ENCODE measurements at regions not wholly inside any gene's neighbourhood (a gene's known extent, or its start where the extent isn't known, plus 50 kb on each side); places are given as distances from the start of the nearest gene placed in this dataset.

DNA sequence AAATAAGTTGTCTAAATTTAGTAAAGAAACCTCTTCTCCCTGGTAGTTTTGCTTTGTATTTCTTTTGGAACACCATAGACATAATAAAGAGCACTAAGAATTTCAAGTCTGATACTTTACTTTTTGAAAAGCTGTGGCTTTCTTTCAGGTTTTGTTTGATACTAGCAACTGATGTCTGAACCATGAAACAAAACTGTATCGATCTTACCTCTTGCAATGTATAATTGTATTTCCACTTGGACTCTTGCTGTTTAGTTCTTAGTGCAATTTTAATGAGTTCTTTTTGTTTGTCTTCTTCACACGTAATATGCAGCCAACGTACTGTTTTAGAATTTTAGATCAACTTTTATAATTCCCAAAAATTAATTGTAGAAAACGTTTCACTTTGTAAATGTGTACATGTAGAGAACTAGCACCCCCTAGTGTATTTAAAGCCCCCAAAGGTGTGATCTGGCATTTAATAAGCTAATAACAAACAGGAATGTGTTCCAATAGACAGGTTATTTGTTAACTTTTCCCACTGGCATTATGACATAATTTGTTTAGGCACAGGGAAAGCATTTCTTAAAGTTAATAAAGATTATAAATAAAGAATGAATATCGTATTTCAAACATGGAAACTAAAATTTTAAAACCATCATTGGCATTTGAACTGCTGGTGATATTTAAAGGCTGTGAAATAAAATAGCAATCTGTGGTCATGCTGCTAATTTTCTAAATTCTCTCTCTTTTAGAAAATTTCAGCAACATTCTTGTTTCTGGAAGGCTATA, 289.1 kb upstream of the DNAJC19 start:
- Histone ChIP-seq H3K27me3 (ENCODE audit: low read length) (no peaks in the 10 kb centered on the region), H3K79me2 (ENCODE audit: low read length) (no peaks in the 10 kb centered on the region), H2AFZ (ENCODE audit: low read length) (no peak overlapping the region), H4K20me1 (ENCODE audit: insufficient read depth, low read depth, low read length) (no peaks in the 10 kb centered on the region), H3K36me3 (ENCODE audit: insufficient read depth, low read length) (no peaks in the 10 kb centered on the region), H3K4me1 (ENCODE audit: low read length) (no peaks in the 10 kb centered on the region), H3K4me2 (ENCODE audit: low read depth, low read length, poor library complexity, severe bottlenecking) (no peak overlapping the region), H3K9me2 (replicated peaks; ENCODE audit: insufficient read depth, low read length) (no peaks in the 10 kb centered on the region), H3K9me3 (ENCODE audit: low read length) (no peaks in the 10 kb centered on the region), H3K27ac (ENCODE audit: low read length) (no peak overlapping the region), H3K9ac (ENCODE audit: low read length) (no peak overlapping the region), H3K4me3 (ENCODE audit: low read length) (no peak overlapping the region)
- peak; percentile 48 for DNase-seq

DNA sequence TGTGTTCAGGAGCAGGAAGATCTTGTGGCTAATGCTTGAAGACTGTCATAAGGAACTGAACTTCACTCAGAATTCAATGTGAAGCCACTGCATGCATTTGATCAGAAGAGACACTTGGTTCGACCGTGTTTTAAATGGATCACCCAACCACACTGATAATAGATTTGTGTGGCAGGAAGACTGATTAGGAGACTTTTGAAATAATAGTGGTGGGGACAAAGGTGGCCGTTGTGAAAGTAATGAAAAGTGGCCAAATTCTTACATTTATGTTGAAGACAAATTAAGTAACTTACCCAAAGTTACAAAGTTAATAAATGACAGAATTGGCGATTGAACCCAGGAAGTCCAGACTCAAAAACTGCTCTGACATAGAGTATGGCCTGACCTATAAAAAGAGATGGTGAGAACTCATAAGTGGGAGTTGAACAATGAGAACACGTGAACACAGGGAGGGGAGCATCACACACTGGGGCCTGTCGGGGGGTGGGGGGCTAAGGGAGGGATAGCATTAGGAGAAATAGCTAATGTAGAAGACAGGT, 286.9 kb upstream of the DNAJC19 start:
- Histone ChIP-seq H3K9ac (ENCODE audit: low read length) (no peak overlapping the region), H3K27me3 (ENCODE audit: low read length) (no peaks in the 10 kb centered on the region), H3K4me2 (ENCODE audit: low read depth, low read length, poor library complexity, severe bottlenecking) (no peak overlapping the region), H3K9me3 (ENCODE audit: low read length) (no peaks in the 10 kb centered on the region), H4K20me1 (ENCODE audit: insufficient read depth, low read depth, low read length) (no peaks in the 10 kb centered on the region), H3K4me1 (ENCODE audit: low read length) (no peaks in the 10 kb centered on the region), H3K4me3 (ENCODE audit: low read length) (no peak overlapping the region), H3K79me2 (ENCODE audit: low read length) (no peaks in the 10 kb centered on the region), H3K9me2 (replicated peaks; ENCODE audit: insufficient read depth, low read length) (no peaks in the 10 kb centered on the region), H3K36me3 (ENCODE audit: insufficient read depth, low read length) (no peaks in the 10 kb centered on the region), H2AFZ (ENCODE audit: low read length) (no peak overlapping the region), H3K27ac (ENCODE audit: low read length) (no peak overlapping the region)
- DNase-seq = no peak

GRCh38 chr3:181274025-181274424, 284.5 kb upstream of the DNAJC19 start:
- no peak for DNase-seq
- H3K9me2 ChIP-seq (replicated peaks; ENCODE audit: insufficient read depth, low read length) = no peaks in the 10 kb centered on the region

DNA sequence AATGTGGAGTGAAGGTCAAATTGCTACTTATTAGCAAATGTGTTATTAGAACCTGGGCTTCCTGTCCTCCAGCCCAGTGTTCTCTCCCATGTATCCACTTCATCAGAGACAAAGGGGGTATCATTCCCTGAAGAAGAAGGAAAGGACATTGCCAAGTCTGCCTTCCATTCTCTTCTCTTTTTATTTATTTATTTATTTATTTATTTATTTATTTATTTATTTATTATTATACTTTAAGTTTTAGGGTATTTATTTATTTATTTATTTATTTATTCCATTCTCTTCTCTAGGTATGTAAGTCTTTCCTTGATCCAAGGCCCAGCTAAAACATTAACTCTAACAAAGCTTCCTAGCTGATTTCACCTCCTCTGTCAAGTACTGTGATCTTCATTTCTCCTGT, 277.8 kb upstream of the DNAJC19 start:
- no peaks in the 10 kb centered on the region for H3K36me3 ChIP-seq (ENCODE audit: insufficient read depth, low read length)
- H4K20me1 ChIP-seq (ENCODE audit: insufficient read depth, low read depth, low read length) = no peaks in the 10 kb centered on the region
- H3K4me3 ChIP-seq (ENCODE audit: low read length) = no peak overlapping the region
- no peaks in the 10 kb centered on the region for H3K27me3 ChIP-seq (ENCODE audit: low read length)
- H3K9ac ChIP-seq (ENCODE audit: low read length) = no peak overlapping the region
- DNase-seq = no peak
- no peak overlapping the region for H3K27ac ChIP-seq (ENCODE audit: low read length)
- peaks cover 7% of the 10 kb centered on the region for H3K4me1 ChIP-seq (ENCODE audit: low read length)
- H3K9me2 ChIP-seq (replicated peaks; ENCODE audit: insufficient read depth, low read length) = no peaks in the 10 kb centered on the region
- H3K4me2 ChIP-seq (ENCODE audit: low read depth, low read length, poor library complexity, severe bottlenecking) = no peak overlapping the region
- no peaks in the 10 kb centered on the region for H3K79me2 ChIP-seq (ENCODE audit: low read length)
- H2AFZ ChIP-seq (ENCODE audit: low read length) = no peak overlapping the region
- no peaks in the 10 kb centered on the region for H3K9me3 ChIP-seq (ENCODE audit: low read length)

More at GRCh38 chr3:181274025-181274424, 284.5 kb upstream of the DNAJC19 start:
- Histone ChIP-seq H3K79me2 (ENCODE audit: low read length) (no peaks in the 10 kb centered on the region), H3K27ac (ENCODE audit: low read length) (no peak overlapping the region), H3K9ac (ENCODE audit: low read length) (no peak overlapping the region), H2AFZ (ENCODE audit: low read length) (no peak overlapping the region), H3K36me3 (ENCODE audit: insufficient read depth, low read length) (no peaks in the 10 kb centered on the region), H3K4me2 (ENCODE audit: low read depth, low read length, poor library complexity, severe bottlenecking) (no peak overlapping the region), H4K20me1 (ENCODE audit: insufficient read depth, low read depth, low read length) (no peaks in the 10 kb centered on the region), H3K9me3 (ENCODE audit: low read length) (no peaks in the 10 kb centered on the region), H3K4me3 (ENCODE audit: low read length) (no peak overlapping the region), H3K4me1 (ENCODE audit: low read length) (no peaks in the 10 kb centered on the region), H3K27me3 (ENCODE audit: low read length) (no peaks in the 10 kb centered on the region)

DNA sequence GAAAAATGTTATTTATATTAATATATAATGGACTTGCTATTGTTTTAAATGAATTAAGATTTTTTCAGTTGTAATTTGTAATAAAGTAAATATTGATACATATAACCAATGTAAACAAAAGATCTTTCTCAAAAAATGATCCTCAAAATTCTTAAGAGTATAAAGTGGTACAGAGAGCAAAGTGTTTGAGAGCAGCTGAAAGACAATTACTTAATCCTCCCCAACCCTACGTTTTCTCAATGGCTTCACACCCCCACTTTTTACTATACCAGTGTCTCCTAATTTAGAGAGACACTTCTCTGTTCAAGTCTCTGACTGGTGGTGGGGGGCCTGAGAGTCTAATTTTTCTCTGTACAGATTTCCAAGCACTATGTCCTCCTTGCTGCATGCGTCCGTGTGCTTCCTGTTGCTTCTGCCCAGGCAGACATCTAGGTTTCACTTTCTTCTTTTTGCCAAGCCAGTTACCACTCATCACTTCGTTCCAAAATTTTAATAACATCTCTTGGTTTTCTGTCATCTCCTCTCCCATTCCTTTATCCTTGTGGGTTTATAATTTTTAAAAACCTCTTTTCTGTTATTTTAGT, 276.3 kb upstream of the DNAJC19 start:
- H4K20me1 ChIP-seq (ENCODE audit: insufficient read depth, low read depth, low read length) = no peaks in the 10 kb centered on the region
- peak overlapping the region; percentile 61 for H3K4me2 ChIP-seq (ENCODE audit: low read depth, low read length, poor library complexity, severe bottlenecking)
- no peaks in the 10 kb centered on the region for H3K79me2 ChIP-seq (ENCODE audit: low read length)
- DNase-seq = peak; percentile 50
- H3K4me1 ChIP-seq (ENCODE audit: low read length) = peaks cover 7% of the 10 kb centered on the region
- H3K27me3 ChIP-seq (ENCODE audit: low read length) = no peaks in the 10 kb centered on the region
- H3K36me3 ChIP-seq (ENCODE audit: insufficient read depth, low read length) = no peaks in the 10 kb centered on the region
- peak overlapping the region; percentile 47 for H3K4me3 ChIP-seq (ENCODE audit: low read length)
- no peak overlapping the region for H3K27ac ChIP-seq (ENCODE audit: low read length)
- H2AFZ ChIP-seq (ENCODE audit: low read length) = peak overlapping the region; percentile 79; the same call in 1 of the 2 replicates
- H3K9me2 ChIP-seq (replicated peaks; ENCODE audit: insufficient read depth, low read length) = no peaks in the 10 kb centered on the region
- peak overlapping the region; percentile 60 for H3K9ac ChIP-seq (ENCODE audit: low read length)
- H3K9me3 ChIP-seq (ENCODE audit: low read length) = no peaks in the 10 kb centered on the region

DNA sequence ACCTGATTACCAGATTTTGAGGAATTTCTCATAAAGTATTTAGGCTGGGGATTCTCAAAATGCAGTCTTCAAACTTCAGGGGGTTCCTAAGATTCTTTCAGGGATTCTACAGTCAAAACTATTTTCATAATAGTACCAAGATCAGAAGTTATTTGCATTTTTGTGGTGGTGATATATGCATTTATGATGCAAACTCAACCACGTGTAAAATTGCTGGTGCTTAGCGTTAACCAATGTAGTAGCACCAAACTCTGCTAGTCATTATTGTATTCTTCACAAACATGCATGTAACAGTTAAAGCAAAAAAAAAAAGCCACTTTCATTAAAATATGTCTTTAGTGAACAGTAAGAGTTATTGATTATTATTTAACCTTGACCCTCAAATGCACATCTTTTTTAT, 274.9 kb upstream of the DNAJC19 start:
- no peaks in the 10 kb centered on the region for H3K36me3 ChIP-seq (ENCODE audit: insufficient read depth, low read length)
- no peak overlapping the region for H3K4me2 ChIP-seq (ENCODE audit: low read depth, low read length, poor library complexity, severe bottlenecking)
- DNase-seq = no peak
- no peak overlapping the region for H3K27ac ChIP-seq (ENCODE audit: low read length)
- no peaks in the 10 kb centered on the region for H3K27me3 ChIP-seq (ENCODE audit: low read length)
- no peaks in the 10 kb centered on the region for H3K9me3 ChIP-seq (ENCODE audit: low read length)
- no peaks in the 10 kb centered on the region for H4K20me1 ChIP-seq (ENCODE audit: insufficient read depth, low read depth, low read length)
- H3K4me3 ChIP-seq (ENCODE audit: low read length) = no peak overlapping the region
- H3K79me2 ChIP-seq (ENCODE audit: low read length) = no peaks in the 10 kb centered on the region
- H3K9me2 ChIP-seq (replicated peaks; ENCODE audit: insufficient read depth, low read length) = no peaks in the 10 kb centered on the region
- no peak overlapping the region for H3K9ac ChIP-seq (ENCODE audit: low read length)
- H2AFZ ChIP-seq (ENCODE audit: low read length) = no peak overlapping the region
- H3K4me1 ChIP-seq (ENCODE audit: low read length) = peaks cover 7% of the 10 kb centered on the region

- no peaks in the 10 kb centered on the region for H3K36me3 ChIP-seq (ENCODE audit: insufficient read depth, low read length)
- no peak overlapping the region for H3K9ac ChIP-seq (ENCODE audit: low read length)
- no peaks in the 10 kb centered on the region for H3K27me3 ChIP-seq (ENCODE audit: low read length)
- H3K4me3 ChIP-seq (ENCODE audit: low read length) = no peak overlapping the region
- no peak overlapping the region for H3K27ac ChIP-seq (ENCODE audit: low read length)
- H3K4me2 ChIP-seq (ENCODE audit: low read depth, low read length, poor library complexity, severe bottlenecking) = no peak overlapping the region
- H3K79me2 ChIP-seq (ENCODE audit: low read length) = no peaks in the 10 kb centered on the region
- no peaks in the 10 kb centered on the region for H3K9me2 ChIP-seq (replicated peaks; ENCODE audit: insufficient read depth, low read length)
- H3K4me1 ChIP-seq (ENCODE audit: low read length) = no peaks in the 10 kb centered on the region
- H4K20me1 ChIP-seq (ENCODE audit: insufficient read depth, low read depth, low read length) = no peaks in the 10 kb centered on the region
- H2AFZ ChIP-seq (ENCODE audit: low read length) = no peak overlapping the region
- H3K9me3 ChIP-seq (ENCODE audit: low read length) = no peaks in the 10 kb centered on the region
- DNase-seq = no peak
These were observed 264.3 kb upstream of the DNAJC19 start for GRCh38 chr3:181253796-181254195.

GRCh38 chr3:181252631-181253030, 263.1 kb upstream of the DNAJC19 start:
- no peak overlapping the region for H3K9ac ChIP-seq (ENCODE audit: low read length)
- no peak overlapping the region for H3K4me2 ChIP-seq (ENCODE audit: low read depth, low read length, poor library complexity, severe bottlenecking)
- peak overlapping the region; percentile 21; the same call in 1 of the 2 replicates for H2AFZ ChIP-seq (ENCODE audit: low read length)
- H4K20me1 ChIP-seq (ENCODE audit: insufficient read depth, low read depth, low read length) = no peaks in the 10 kb centered on the region
- no peak overlapping the region for H3K4me3 ChIP-seq (ENCODE audit: low read length)
- H3K36me3 ChIP-seq (ENCODE audit: insufficient read depth, low read length) = no peaks in the 10 kb centered on the region
- H3K79me2 ChIP-seq (ENCODE audit: low read length) = no peaks in the 10 kb centered on the region
- DNase-seq = no peak
- no peak overlapping the region for H3K27ac ChIP-seq (ENCODE audit: low read length)
- no peaks in the 10 kb centered on the region for H3K4me1 ChIP-seq (ENCODE audit: low read length)
- H3K9me2 ChIP-seq (replicated peaks; ENCODE audit: insufficient read depth, low read length) = no peaks in the 10 kb centered on the region
- H3K9me3 ChIP-seq (ENCODE audit: low read length) = no peaks in the 10 kb centered on the region
- H3K27me3 ChIP-seq (ENCODE audit: low read length) = no peaks in the 10 kb centered on the region
